ENCODE measurements at regions not wholly inside any gene's neighbourhood (a gene's known extent, or its start where the extent isn't known, plus 50 kb on each side); places are given as distances from the start of the nearest gene placed in this dataset.

DNA sequence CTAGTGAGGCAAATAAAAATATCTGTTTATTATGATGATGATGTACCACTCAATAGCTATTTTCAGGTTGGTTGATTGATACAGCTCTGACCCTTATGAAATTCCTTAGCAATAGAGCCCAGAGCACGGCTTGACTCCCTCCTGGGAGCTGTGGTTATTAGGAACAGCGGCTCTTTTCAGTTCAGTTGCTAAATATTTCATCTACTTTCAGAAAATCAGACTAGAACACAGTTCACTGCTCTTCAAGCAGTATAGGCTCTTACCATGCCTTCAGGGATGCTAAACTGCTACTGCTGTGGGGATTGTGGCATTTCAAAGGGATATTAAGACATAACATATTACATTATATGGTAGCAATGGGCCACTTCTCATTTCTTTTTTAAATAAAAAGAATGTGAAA is 218.8 kb downstream of the SNCA start:
- no peaks in the 10 kb centered on the region; the same call in 1 of the 2 replicates for H3K4me1 ChIP-seq (ENCODE audit: insufficient read depth, low read length)
- no peak overlapping the region for H3K9ac ChIP-seq (ENCODE audit: low read depth, low read length)
- H3K9me3 ChIP-seq (ENCODE audit: control insufficient read depth, insufficient read depth, low read length) = no peaks in the 10 kb centered on the region
- no peaks in the 10 kb centered on the region for H3K36me3 ChIP-seq (ENCODE audit: insufficient read depth, low read length)

DNA sequence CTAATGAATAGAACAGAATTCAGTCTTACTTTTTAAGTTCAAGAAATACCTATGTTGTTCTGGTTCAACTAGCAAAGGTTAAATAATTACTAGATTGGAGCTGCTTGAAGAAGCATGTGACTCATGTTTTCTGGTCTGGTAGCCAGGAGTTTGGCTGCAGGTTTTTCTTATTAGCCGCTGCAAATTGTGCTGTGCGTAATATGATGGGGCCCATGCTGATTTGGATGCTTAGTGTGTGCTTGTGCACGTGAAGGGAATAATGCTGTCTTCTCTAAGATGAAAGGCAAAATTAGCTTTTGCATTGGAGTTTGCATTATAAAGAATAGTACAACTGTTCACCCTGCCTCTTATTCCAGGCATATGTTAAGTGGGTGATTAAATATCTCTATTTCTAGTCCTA is 219.6 kb downstream of the SNCA start:
- Histone ChIP-seq H3K36me3 (ENCODE audit: insufficient read depth, low read length) (no peaks in the 10 kb centered on the region), H3K9ac (ENCODE audit: low read depth, low read length) (no peak overlapping the region), H3K9me3 (ENCODE audit: control insufficient read depth, insufficient read depth, low read length) (no peaks in the 10 kb centered on the region), H3K4me1 (ENCODE audit: insufficient read depth, low read length) (no peaks in the 10 kb centered on the region; the same call in 1 of the 2 replicates)

- H3K9ac ChIP-seq (ENCODE audit: low read depth, low read length) = no peak overlapping the region
- no peaks in the 10 kb centered on the region for H3K9me3 ChIP-seq (ENCODE audit: control insufficient read depth, insufficient read depth, low read length)
- H3K36me3 ChIP-seq (ENCODE audit: insufficient read depth, low read length) = no peaks in the 10 kb centered on the region
- no peaks in the 10 kb centered on the region; the same call in 1 of the 2 replicates for H3K4me1 ChIP-seq (ENCODE audit: insufficient read depth, low read length)
These were observed 220.6 kb downstream of the SNCA start for GRCh38 chr4:89616382-89616781.

DNA sequence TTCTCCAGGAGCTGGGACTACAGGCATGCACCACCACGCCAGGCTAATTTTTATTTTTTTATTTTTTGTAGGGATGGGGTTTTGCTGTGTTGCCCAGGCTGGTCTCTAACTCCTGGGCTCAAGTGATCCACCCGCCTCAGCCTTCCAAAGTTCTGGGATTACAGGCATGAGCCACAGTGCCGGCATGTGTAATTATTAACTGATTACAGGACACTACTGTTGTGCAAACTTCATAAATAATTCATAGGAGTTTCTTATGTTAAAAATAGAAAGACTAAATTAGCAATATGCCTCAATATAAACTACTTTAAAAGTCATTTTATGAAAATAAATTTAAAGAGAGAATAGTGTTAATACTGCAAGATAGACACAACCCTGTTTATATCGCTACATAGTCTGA is 221.9 kb downstream of the SNCA start:
- Histone ChIP-seq H3K4me1 (ENCODE audit: insufficient read depth, low read length) (no peaks in the 10 kb centered on the region; the same call in 1 of the 2 replicates), H3K36me3 (ENCODE audit: insufficient read depth, low read length) (no peaks in the 10 kb centered on the region), H3K9me3 (ENCODE audit: control insufficient read depth, insufficient read depth, low read length) (no peaks in the 10 kb centered on the region), H3K9ac (ENCODE audit: low read depth, low read length) (no peak overlapping the region)

- no peaks in the 10 kb centered on the region for H3K9me3 ChIP-seq (ENCODE audit: control insufficient read depth, insufficient read depth, low read length)
- H3K36me3 ChIP-seq (ENCODE audit: insufficient read depth, low read length) = no peaks in the 10 kb centered on the region
- H3K9ac ChIP-seq (ENCODE audit: low read depth, low read length) = no peak overlapping the region
- H3K4me1 ChIP-seq (ENCODE audit: insufficient read depth, low read length) = no peaks in the 10 kb centered on the region; the same call in 1 of the 2 replicates
These were observed 222.8 kb downstream of the SNCA start for GRCh38 chr4:89614155-89614554.

GRCh38 chr4:89610236-89610635 is 226.7 kb downstream of the SNCA start:
- Histone ChIP-seq H3K4me1 (ENCODE audit: insufficient read depth, low read length) (no peaks in the 10 kb centered on the region), H3K9me3 (ENCODE audit: control insufficient read depth, insufficient read depth, low read length) (no peaks in the 10 kb centered on the region), H3K36me3 (ENCODE audit: insufficient read depth, low read length) (no peaks in the 10 kb centered on the region), H3K9ac (ENCODE audit: low read depth, low read length) (no peak overlapping the region)

- Histone ChIP-seq H3K36me3 (ENCODE audit: insufficient read depth, low read length) (no peaks in the 10 kb centered on the region), H3K9me3 (ENCODE audit: control insufficient read depth, insufficient read depth, low read length) (no peaks in the 10 kb centered on the region), H3K9ac (ENCODE audit: low read depth, low read length) (no peak overlapping the region), H3K4me1 (ENCODE audit: insufficient read depth, low read length) (no peaks in the 10 kb centered on the region)
These were observed 227.2 kb downstream of the SNCA start for GRCh38 chr4:89609756-89610155.

- no peaks in the 10 kb centered on the region for H3K9me3 ChIP-seq (ENCODE audit: control insufficient read depth, insufficient read depth, low read length)
- H3K36me3 ChIP-seq (ENCODE audit: insufficient read depth, low read length) = no peaks in the 10 kb centered on the region
- H3K9ac ChIP-seq (ENCODE audit: low read depth, low read length) = no peak overlapping the region
- no peaks in the 10 kb centered on the region for H3K4me1 ChIP-seq (ENCODE audit: insufficient read depth, low read length)
These were observed 232.0 kb downstream of the SNCA start for GRCh38 chr4:89604951-89605350.

DNA sequence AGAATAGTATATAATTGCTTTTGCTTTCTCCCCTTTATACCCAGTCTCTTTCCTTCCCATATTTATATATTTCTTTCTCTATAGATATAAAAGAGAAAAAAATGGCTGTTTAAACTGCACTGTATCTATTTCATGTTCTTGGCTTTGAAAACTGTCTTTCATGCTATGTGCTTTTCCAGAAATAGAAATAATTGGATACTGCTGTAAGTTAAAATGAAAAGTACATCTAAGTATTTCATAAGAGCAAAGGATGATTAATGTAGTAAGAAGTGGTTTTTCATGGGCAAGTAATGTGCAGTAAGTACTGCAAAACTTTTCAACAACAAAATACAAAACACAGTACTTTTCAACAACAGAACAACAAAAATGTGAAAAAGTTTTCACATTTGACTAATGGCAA is 237.9 kb downstream of the SNCA start:
- Histone ChIP-seq H3K36me3 (ENCODE audit: insufficient read depth, low read length) (no peaks in the 10 kb centered on the region), H3K9ac (ENCODE audit: low read depth, low read length) (no peak overlapping the region), H3K9me3 (ENCODE audit: control insufficient read depth, insufficient read depth, low read length) (no peaks in the 10 kb centered on the region), H3K4me1 (ENCODE audit: insufficient read depth, low read length) (no peaks in the 10 kb centered on the region)

DNA sequence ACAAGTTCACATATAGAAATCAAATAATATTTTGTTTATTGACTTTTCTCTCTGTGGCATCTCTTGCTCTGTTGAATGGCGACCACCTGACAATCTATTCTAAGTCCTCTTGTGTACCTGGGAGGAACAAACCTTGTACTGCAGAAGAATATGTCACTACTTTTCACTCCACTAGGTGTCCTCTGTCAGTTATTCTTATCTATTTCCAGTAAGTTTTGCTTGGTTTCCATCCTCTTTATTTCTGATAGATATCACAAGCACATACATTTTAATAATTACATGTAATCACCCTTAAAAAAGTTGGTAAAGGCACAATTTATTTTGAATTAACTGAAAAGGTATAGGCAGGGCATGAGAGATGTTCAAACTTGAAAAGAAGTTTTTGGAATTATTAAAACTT is 238.4 kb downstream of the SNCA start:
- no peaks in the 10 kb centered on the region for H3K4me1 ChIP-seq (ENCODE audit: insufficient read depth, low read length)
- H3K9ac ChIP-seq (ENCODE audit: low read depth, low read length) = no peak overlapping the region
- H3K36me3 ChIP-seq (ENCODE audit: insufficient read depth, low read length) = no peaks in the 10 kb centered on the region
- no peaks in the 10 kb centered on the region for H3K9me3 ChIP-seq (ENCODE audit: control insufficient read depth, insufficient read depth, low read length)

- Histone ChIP-seq H3K9me3 (ENCODE audit: control insufficient read depth, insufficient read depth, low read length) (no peaks in the 10 kb centered on the region), H3K4me1 (ENCODE audit: insufficient read depth, low read length) (no peaks in the 10 kb centered on the region), H3K9ac (ENCODE audit: low read depth, low read length) (no peak overlapping the region), H3K36me3 (ENCODE audit: insufficient read depth, low read length) (no peaks in the 10 kb centered on the region)
These were observed 241.7 kb downstream of the SNCA start for GRCh38 chr4:89595125-89595789.

DNA sequence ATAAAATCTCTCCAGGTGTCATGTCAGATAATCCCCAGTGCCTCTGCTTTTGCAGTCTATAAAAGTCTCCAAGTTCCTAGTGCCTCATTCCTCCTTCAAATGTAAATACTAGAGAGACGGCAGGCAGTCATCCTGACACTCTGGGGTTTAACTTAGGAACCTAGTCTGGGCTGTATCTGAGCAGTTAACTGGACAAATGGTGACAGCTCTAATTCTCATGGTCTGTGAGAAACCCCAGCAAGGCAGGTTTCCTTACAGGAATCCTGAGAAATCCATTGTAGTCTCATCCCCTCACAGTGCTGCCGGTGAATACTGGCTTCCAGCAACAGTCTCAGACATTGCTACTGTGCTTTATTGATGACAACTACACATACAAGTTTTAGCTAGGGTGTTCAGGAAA is 246.8 kb downstream of the SNCA start:
- no peak overlapping the region for H3K9ac ChIP-seq (ENCODE audit: low read depth, low read length)
- H3K9me3 ChIP-seq (ENCODE audit: control insufficient read depth, insufficient read depth, low read length) = no peaks in the 10 kb centered on the region
- no peaks in the 10 kb centered on the region for H3K4me1 ChIP-seq (ENCODE audit: insufficient read depth, low read length)
- H3K36me3 ChIP-seq (ENCODE audit: insufficient read depth, low read length) = no peaks in the 10 kb centered on the region

GRCh38 chr4:89588421-89588820 is 248.5 kb downstream of the SNCA start:
- Histone ChIP-seq H3K4me1 (ENCODE audit: insufficient read depth, low read length) (no peaks in the 10 kb centered on the region), H3K9me3 (ENCODE audit: control insufficient read depth, insufficient read depth, low read length) (no peaks in the 10 kb centered on the region), H3K9ac (ENCODE audit: low read depth, low read length) (no peak overlapping the region), H3K36me3 (ENCODE audit: insufficient read depth, low read length) (no peaks in the 10 kb centered on the region)

GRCh38 chr4:89587364-89587763 is 249.6 kb downstream of the SNCA start:
- Histone ChIP-seq H3K9ac (ENCODE audit: low read depth, low read length) (no peak overlapping the region), H3K36me3 (ENCODE audit: insufficient read depth, low read length) (no peaks in the 10 kb centered on the region), H3K4me1 (ENCODE audit: insufficient read depth, low read length) (no peaks in the 10 kb centered on the region), H3K9me3 (ENCODE audit: control insufficient read depth, insufficient read depth, low read length) (no peaks in the 10 kb centered on the region)

DNA sequence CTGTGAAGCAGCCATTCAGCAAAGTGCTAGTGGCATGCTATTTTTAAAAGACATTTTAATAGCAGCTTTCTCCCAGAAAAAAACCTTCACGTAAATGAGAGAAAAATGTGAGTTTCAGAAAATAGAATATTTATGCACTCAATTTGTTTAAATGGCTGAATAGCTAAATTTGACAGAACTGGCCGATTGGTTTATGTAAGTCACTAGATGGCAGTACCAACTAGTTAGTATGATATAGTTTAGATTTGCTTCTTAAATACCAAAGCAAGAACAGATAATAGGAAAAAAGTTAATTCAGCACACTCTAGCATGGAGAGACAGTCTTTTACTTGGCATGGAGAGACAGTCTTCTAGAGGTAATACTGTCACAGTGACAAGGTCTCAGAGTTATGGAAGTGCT is 250.1 kb downstream of the SNCA start:
- Histone ChIP-seq H3K9me3 (ENCODE audit: control insufficient read depth, insufficient read depth, low read length) (no peaks in the 10 kb centered on the region), H3K36me3 (ENCODE audit: insufficient read depth, low read length) (no peaks in the 10 kb centered on the region), H3K9ac (ENCODE audit: low read depth, low read length) (no peak overlapping the region), H3K4me1 (ENCODE audit: insufficient read depth, low read length) (no peaks in the 10 kb centered on the region)

DNA sequence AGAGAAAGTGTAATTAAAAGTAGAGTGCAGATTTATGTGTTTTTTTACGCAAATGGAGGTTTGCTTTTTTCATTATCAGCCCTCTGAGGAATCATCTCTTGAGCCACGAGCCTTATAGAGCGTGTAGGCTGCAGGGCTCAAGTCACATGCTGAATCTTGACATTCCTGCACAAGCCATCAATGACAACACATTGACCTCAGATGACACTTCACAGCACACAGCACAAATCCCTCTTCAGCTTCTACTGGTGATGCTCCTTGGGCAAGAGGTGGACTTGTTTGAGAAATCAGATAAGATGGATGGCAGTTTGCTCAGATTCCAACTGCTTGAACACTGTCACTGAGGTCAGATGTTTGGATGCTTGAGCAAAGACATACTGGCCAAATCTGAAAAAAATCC is 250.6 kb downstream of the SNCA start:
- no peaks in the 10 kb centered on the region for H3K9me3 ChIP-seq (ENCODE audit: control insufficient read depth, insufficient read depth, low read length)
- H3K9ac ChIP-seq (ENCODE audit: low read depth, low read length) = no peak overlapping the region
- H3K36me3 ChIP-seq (ENCODE audit: insufficient read depth, low read length) = no peaks in the 10 kb centered on the region
- H3K4me1 ChIP-seq (ENCODE audit: insufficient read depth, low read length) = no peaks in the 10 kb centered on the region
